NB4 (cell line): ENCODE measurements at regions not wholly inside any gene's neighbourhood (a gene's known extent, or its start where the extent isn't known, plus 50 kb on each side); places are given as distances from the start of the nearest gene placed in this dataset.

ENCODE experiments used
- DNase-seq: peaks from one replicate; pipeline ENCODE4 v3.0.0; 2010; ENCODE audit warnings: low read depth
- H3K4me3 ChIP-seq: one replicate; pipeline ENCODE4 v1.5.1; 2011; ENCODE audit warnings: mild to moderate bottlenecking, low read depth, low read length, moderate library complexity
- MYC ChIP-seq: IDR thresholded peaks from 2 replicates; pipeline ENCODE4 v1.6.1; 2011; ENCODE audit warnings: low read depth, low read length
- POLR2A ChIP-seq: IDR thresholded peaks from 2 replicates; pipeline ENCODE4 v1.6.1; 2011; ENCODE audit warnings: mild to moderate bottlenecking; ENCODE audit not compliant: insufficient read length; ENCODE audit errors: extremely low read depth
- TF ChIP-seq, protein P1 (sequence below): IDR thresholded peaks from one replicate; pipeline ENCODE4 v1.5.1; 2012; ENCODE audit warnings: low read depth, low read length
- TF ChIP-seq, protein P2 (sequence below): IDR thresholded peaks from 2 replicates; pipeline ENCODE4 v1.6.1; 2011; ENCODE audit warnings: low read depth, low read length

DNA sequence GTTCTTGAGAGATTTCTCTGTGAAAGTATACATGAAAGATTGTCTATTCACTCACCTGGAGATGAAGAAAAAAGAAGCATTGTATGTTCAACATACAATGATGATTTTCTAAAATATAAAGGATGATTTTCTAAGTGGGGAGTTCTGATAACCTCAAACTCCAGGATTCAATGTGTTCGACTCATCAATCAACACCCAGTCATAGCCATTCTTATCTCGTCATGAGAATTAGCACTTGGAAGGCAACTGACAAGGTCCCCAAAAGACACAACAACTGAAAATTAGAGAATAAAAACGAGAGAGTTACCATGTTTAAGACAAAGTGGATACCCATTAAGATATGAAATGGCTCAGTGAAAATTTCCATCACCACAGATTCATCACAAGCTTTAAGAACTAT is 52.1 kb upstream of the SIMC1 start:
- TF ChIP-seq POLR2A (no peak), MYC (no peak)
- TF ChIP-seq, protein P1, sequence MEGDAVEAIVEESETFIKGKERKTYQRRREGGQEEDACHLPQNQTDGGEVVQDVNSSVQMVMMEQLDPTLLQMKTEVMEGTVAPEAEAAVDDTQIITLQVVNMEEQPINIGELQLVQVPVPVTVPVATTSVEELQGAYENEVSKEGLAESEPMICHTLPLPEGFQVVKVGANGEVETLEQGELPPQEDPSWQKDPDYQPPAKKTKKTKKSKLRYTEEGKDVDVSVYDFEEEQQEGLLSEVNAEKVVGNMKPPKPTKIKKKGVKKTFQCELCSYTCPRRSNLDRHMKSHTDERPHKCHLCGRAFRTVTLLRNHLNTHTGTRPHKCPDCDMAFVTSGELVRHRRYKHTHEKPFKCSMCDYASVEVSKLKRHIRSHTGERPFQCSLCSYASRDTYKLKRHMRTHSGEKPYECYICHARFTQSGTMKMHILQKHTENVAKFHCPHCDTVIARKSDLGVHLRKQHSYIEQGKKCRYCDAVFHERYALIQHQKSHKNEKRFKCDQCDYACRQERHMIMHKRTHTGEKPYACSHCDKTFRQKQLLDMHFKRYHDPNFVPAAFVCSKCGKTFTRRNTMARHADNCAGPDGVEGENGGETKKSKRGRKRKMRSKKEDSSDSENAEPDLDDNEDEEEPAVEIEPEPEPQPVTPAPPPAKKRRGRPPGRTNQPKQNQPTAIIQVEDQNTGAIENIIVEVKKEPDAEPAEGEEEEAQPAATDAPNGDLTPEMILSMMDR: no peak
- TF ChIP-seq, protein P2, sequence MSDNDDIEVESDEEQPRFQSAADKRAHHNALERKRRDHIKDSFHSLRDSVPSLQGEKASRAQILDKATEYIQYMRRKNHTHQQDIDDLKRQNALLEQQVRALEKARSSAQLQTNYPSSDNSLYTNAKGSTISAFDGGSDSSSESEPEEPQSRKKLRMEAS: no peak
- H3K4me3 ChIP-seq: no peak overlapping the region
- no peak for DNase-seq

DNA sequence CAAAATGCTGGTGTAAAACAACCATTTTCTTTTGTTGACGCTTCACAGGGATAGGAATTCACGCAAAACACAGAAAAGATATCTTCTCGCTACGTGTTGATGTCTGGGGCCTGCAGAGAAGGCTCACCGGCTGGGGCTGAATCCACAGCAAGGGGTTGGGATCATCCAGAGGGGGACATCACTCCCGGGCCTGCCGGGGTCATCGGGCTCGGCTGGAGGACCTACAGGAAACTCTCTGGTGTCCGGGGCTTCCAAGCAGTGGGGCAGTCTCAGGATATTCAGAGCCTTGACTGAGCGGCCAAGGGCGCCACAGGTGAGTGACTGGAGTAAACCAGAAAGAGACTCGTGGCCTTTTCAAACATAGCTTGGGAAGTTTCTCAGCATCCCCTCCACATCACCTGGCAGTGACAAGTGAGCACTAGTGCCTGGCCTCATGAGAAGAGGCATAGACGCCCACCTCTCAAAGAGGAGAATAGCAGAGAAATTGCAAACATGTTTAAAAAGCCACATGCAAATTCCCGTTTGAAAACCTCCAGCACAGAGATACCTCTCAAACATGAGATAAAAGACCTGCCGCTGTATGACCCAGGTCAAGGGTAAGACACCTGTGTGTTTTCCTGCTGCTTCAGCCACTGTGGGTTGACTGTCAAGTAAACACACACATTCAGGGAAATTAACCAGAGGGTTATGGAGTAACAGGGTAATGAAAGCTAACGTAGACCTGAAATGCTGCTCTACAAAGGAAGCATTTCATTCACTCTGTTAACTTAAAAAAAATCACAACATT is 50.8 kb upstream of the SIMC1 start:
- TF ChIP-seq, protein P1: no peak
- TF ChIP-seq POLR2A: no peak
- TF ChIP-seq, protein P2: no peak
- TF ChIP-seq MYC: no peak
- DNase-seq: no peak
- no peak overlapping the region for H3K4me3 ChIP-seq

DNA sequence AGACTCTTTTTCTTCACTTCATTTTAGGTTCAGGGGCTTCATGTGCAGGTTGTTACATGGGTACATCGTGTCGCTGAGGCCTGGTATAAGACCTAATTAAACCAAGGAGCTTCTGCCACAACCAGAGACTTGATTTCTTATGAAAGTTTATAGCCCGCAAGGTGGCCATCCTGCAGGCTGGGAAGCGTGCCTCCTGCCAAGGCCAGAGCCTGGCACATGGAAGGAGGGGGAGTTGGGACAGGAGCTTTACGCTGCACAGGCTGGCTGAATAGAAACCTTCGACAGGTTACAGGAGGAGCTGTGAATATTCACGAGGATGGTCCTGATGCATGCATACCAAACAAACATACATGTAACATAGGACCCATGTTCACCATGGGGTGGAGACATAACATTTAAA is 50.1 kb upstream of the SIMC1 start:
- TF ChIP-seq, protein P2: no peak
- TF ChIP-seq MYC: no peak
- TF ChIP-seq POLR2A: no peak
- TF ChIP-seq, protein P1: no peak
- DNase-seq: no peak
- H3K4me3 ChIP-seq: no peak overlapping the region
